Fibroblast of mammary gland (primary cell): ENCODE measurements at regions not wholly inside any gene's neighbourhood (a gene's known extent, or its start where the extent isn't known, plus 50 kb on each side); places are given as distances from the start of the nearest gene placed in this dataset.
A peak's percentile ranks its signal among the peaks of the same experiment; 100 is the strongest.

Experiments used
- DNase-seq: peaks from one replicate; pipeline ENCODE4 v3.0.0-alpha.2; 2010; ENCODE audit warnings: low read depth
- H3K4me3 ChIP-seq: 2 replicates; pipeline ENCODE4 v1.5.1; 2011; ENCODE audit warnings: low read depth, mild to moderate bottlenecking, low read length, moderate library complexity; ENCODE audit not compliant: control insufficient read depth
- CTCF ChIP-seq: conservative IDR thresholded peaks from 2 replicates; pipeline ENCODE4 v1.5.1; 2011; ENCODE audit warnings: low read depth, low read length, inconsistent platforms; ENCODE audit not compliant: control insufficient read depth, insufficient read depth

GRCh38 chr5:143546394-143546793 lies 142.9 kb upstream of the NR3C1 start:
- no peak for DNase-seq
- TF ChIP-seq CTCF: no peak
- no peak overlapping the region for H3K4me3 ChIP-seq

- H3K4me3 ChIP-seq: no peak overlapping the region
- TF ChIP-seq CTCF: no peak
- peak; percentile 57 for DNase-seq
Measured at GRCh38 chr5:143544606-143545005, 141.1 kb upstream of the NR3C1 start.

- no peak for TF ChIP-seq CTCF
- no peak overlapping the region for H3K4me3 ChIP-seq
- peak; percentile 80 for DNase-seq
Measured at GRCh38 chr5:143543358-143544255, 140.1 kb upstream of the NR3C1 start.

GRCh38 chr5:143542798-143543144 lies 139.3 kb upstream of the NR3C1 start:
- TF ChIP-seq CTCF: no peak
- DNase-seq: no peak
- H3K4me3 ChIP-seq: no peak overlapping the region

GRCh38 chr5:143541943-143542797 lies 138.7 kb upstream of the NR3C1 start:
- no peak for TF ChIP-seq CTCF
- no peak for DNase-seq
- H3K4me3 ChIP-seq: no peak overlapping the region

- no peak overlapping the region for H3K4me3 ChIP-seq
- peak; percentile 56 for DNase-seq
- no peak for TF ChIP-seq CTCF
Measured at GRCh38 chr5:143539742-143540141, 136.3 kb upstream of the NR3C1 start.
